ENCODE measurements at regions not wholly inside any gene's neighbourhood (a gene's known extent, or its start where the extent isn't known, plus 50 kb on each side); places are given as distances from the start of the nearest gene placed in this dataset.

DNA sequence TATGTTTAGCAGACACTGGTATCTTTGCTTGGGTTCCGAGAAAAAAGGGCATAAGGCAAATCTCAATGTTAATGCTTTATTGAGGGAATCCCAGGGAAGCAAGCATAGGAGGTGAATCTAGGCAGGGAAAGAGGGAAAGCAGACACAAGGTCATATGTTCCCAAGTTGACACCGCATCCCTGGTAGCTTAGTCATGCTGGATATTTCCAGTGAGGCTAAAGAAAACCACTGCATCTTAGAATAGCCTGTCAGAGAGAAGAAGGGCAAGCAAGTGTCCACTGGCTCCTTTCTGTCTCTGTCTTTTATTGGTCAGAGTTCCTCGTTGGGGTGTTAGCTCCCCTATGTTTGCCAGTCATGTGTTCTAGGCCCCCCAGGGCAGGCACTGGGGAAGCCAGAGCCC lies 104.7 kb downstream of the NKX6-1 start:
- Histone ChIP-seq H4K91ac (ENCODE audit: insufficient read depth, low read depth, low read length) (no peak overlapping the region), H3K4me1 (ENCODE audit: control insufficient read depth, insufficient read depth, low read length) (no peaks in the 10 kb centered on the region), H2AFZ (replicated peaks; ENCODE audit: low read length, poor library complexity) (no peak overlapping the region), H3K9me3 (ENCODE audit: control insufficient read depth, insufficient read depth, low read length) (no peaks in the 10 kb centered on the region), H3K36me3 (ENCODE audit: control insufficient read depth, insufficient read depth, low read length) (no peaks in the 10 kb centered on the region), H2BK15ac (ENCODE audit: low read depth, low read length) (no peak overlapping the region), H3K4me2 (ENCODE audit: low read depth, low read length) (no peak overlapping the region), H3K27ac (ENCODE audit: insufficient read depth, low read length) (no peak overlapping the region), H3K23ac (ENCODE audit: low read depth, low read length) (no peak overlapping the region), H2BK120ac (ENCODE audit: low read depth, low read length) (no peak overlapping the region), H3K27me3 (ENCODE audit: control insufficient read depth, insufficient read depth, low read length) (no peaks in the 10 kb centered on the region), H3K18ac (ENCODE audit: low read depth, low read length) (no peak overlapping the region), H4K5ac (ENCODE audit: low read depth, low read length) (no peak overlapping the region), H4K20me1 (ENCODE audit: insufficient read depth, low read length) (no peaks in the 10 kb centered on the region), H3K79me1 (ENCODE audit: low read depth in 1 of 2, low read length in 2 of 2) (no peaks in the 10 kb centered on the region), H2BK5ac (ENCODE audit: low read depth, low read length, poor library complexity, severe bottlenecking) (no peak overlapping the region), H2BK20ac (ENCODE audit: low read depth, low read length) (no peak overlapping the region), H3K9ac (ENCODE audit: low read depth, low read length) (no peak overlapping the region), H2AK5ac (ENCODE audit: low read depth, low read length) (no peak overlapping the region), H4K8ac (ENCODE audit: low read depth in 2 of 2, low read length in 2 of 2) (no peak overlapping the region), H3K4ac (ENCODE audit: low read depth, low read length) (no peak overlapping the region), H3K9me1 (ENCODE audit: insufficient read depth, low read length) (no peaks in the 10 kb centered on the region), H2AK9ac (replicated peaks; ENCODE audit: low read depth, low read length, poor library complexity) (no peak overlapping the region), H3K4me3 (ENCODE audit: insufficient read depth, low read depth, low read length) (no peak overlapping the region), H3K14ac (replicated peaks; ENCODE audit: low read depth, low read length) (no peak overlapping the region), H3K56ac (ENCODE audit: extremely low read depth, insufficient read depth, low read length) (no peak overlapping the region)
- ChIA-PET POLR2A (ENCODE audit: unreplicated experiment) (no interaction called here), CTCF (no interaction called here)
- in situ Hi-C loops (cut with MboI; ENCODE audit: low sequenced_read_pairs) (no loop called here), dilution Hi-C loops (cut with HindIII; ENCODE audit: low sequenced_read_pairs, unreplicated experiment) (no loop called here), intact Hi-C loops (cut with micrococcal nuclease) (loop anchor here (2.0 kb wide), 1 partner anchor 56 kb away; no protein-coding TSS in a partner anchor)
- ATAC-seq (ENCODE audit: low read depth) (no peak), DNase-seq (no peak)
- WGBS, 2 experiments (ENCODE audit: extremely low coverage in 2 of 2, insufficient read length in 1 of 2): 25% methylated on average over 2 of the region's 3 CpGs; no CpG with 5 or more reads in 1 of the 2 experiments
- TF ChIP-seq RCOR1 (IDR thresholded peaks at IDR 0.05; ENCODE audit: insufficient replicate concordance, low read length) (no peak), CHD1 (IDR thresholded peaks at IDR 0.05; ENCODE audit: low read depth, low read length) (no peak), NFE2L2 (IDR thresholded peaks at IDR 0.05; ENCODE audit: low read depth, low read length) (no peak), RAD21 (IDR thresholded peaks at IDR 0.05; ENCODE audit: low read length) (no peak), BHLHE40 (IDR thresholded peaks at IDR 0.05; ENCODE audit: low read depth, low read length) (no peak), CEBPB (IDR thresholded peaks at IDR 0.05; ENCODE audit: low read depth, low read length) (no peak)
- BruUV-seq (replicated peaks): no TSS peak

All from IMR-90 (cell line).